Testis (tissue), 2 donors: ENCODE measurements at regions not wholly inside any gene's neighbourhood (a gene's known extent, or its start where the extent isn't known, plus 50 kb on each side); places are given as distances from the start of the nearest gene placed in this dataset.

ENCODE experiments used
- DNase-seq: peaks from one replicate; pipeline ENCODE4 v3.0.0-alpha.2; 2019
- H3K27ac ChIP-seq, 2 donors: fragments of 200-600 bp; sonication (generic); one replicate each; pipeline ENCODE4 v1.5.1; 2019
- H3K27me3 ChIP-seq: fragments of 200-600 bp; sonication (generic); one replicate; pipeline ENCODE4 v1.5.1; 2019
- H3K36me3 ChIP-seq: fragments of 200-600 bp; sonication (generic); one replicate; pipeline ENCODE4 v1.5.1; 2017; ENCODE audit warnings: low read depth; ENCODE audit errors: missing control alignments
- H3K4me1 ChIP-seq: fragments of 200-600 bp; sonication (generic); one replicate; pipeline ENCODE4 v1.5.1; 2019
- H3K4me3 ChIP-seq, 2 donors: fragments of 200-600 bp; sonication (generic); one replicate each; pipeline ENCODE4 v1.5.1; 2017 to 2019
- H3K9me3 ChIP-seq: fragments of 200-600 bp; sonication (generic); one replicate; pipeline ENCODE4 v1.5.1; 2017
- CTCF ChIP-seq, 3 experiments: fragments of 450-650 bp in 2 of 3; fragments of 200-600 bp in 1 of 3; sonication (generic) in 1 of 3; IDR thresholded peaks; one replicate each; pipeline ENCODE4 v1.5.1; 2016 to 2019; ENCODE audit warnings: antibody characterized with exemption in 3 of 3, mild to moderate bottlenecking in 2 of 3, moderate library complexity in 1 of 3
- POLR2A ChIP-seq: fragments of 450-650 bp; IDR thresholded peaks from one replicate; pipeline ENCODE4 v1.6.1; 2017; ENCODE audit warnings: antibody characterized with exemption, mild to moderate bottlenecking, moderate library complexity
- WGBS, 2 donors: methylation state at CpG; one replicate each; pipeline ENCODE4 v1.1.5; 2018; 5-methylcytosine and 5-hydroxymethylcytosine counted together
- intact Hi-C: fragments of 100-400 bp; cut with DNase I; formaldehyde crosslinking; loops from one replicate; pipeline ENCODE4 v1.15.1; 2023; ENCODE audit warnings: low total_unique reads

DNA sequence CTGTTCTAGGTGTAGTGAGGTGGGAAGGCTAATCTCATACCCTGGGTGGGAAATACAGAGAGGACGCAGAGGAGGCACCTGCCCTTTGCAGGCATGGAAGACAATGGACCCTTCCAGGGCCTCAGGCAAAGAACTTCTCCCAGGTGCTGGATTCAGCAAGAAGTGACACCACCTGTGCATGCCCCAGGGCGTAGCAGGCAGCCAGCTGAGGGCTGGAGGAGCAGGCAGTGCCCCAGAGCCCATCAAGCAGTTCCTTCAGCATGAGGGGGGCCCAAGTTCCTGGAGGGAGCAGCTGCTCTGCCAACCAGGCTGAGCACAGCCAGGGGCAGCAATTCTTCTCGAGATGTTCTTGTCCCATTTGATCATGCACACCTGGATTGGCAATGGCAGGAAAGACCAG is 170.3 kb upstream of the PDE10A start:
- H3K27ac ChIP-seq = no peak overlapping the region
- no peak for TF ChIP-seq POLR2A
- 88 to 89% methylated on average over 2 to 3 of the region's 3 CpGs for WGBS, 2 donors
- no peaks in the 10 kb centered on the region for H3K9me3 ChIP-seq
- H3K27me3 ChIP-seq = no peaks in the 10 kb centered on the region
- H3K4me1 ChIP-seq = peaks cover 25% of the 10 kb centered on the region
- intact Hi-C loops = no loop called here
- H3K4me3 ChIP-seq = no peak overlapping the region
- DNase-seq = no peak
- no peaks in the 10 kb centered on the region for H3K36me3 ChIP-seq

DNA sequence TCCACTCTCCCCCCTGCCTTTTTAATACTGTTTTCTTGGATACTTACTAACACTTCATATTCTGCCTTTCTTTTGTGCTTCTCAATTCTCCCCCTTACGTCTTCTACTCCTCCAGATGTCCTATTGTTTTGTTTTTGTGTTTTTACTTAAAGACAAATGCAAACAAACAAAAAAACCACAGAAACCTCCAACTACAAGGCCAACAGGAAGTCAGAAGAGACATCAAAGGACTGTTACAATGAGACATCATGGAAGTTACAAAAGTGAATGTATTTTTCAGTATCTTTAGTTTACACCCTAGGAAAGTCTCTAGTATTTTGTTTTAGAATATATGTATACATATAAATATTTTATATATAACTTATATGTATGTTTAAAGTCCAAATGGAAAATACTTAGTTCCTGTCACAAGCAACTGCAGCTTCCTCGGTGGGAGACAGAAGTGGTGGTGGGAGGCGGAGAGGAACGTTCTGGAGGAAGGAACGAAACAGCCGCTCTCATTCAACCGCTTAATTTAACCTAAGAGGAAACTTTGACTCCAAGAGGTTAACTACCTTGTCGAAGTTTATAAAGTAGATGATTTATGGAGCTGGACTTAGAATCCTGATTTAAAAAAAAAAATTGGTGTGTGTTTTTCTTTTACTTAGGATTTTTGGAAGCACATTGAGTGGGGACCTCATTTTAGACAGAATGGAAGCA is 168.9 kb upstream of the PDE10A start:
- Histone ChIP-seq H3K4me3 (no peak overlapping the region), H3K36me3 (no peaks in the 10 kb centered on the region), H3K27me3 (no peaks in the 10 kb centered on the region), H3K9me3 (no peaks in the 10 kb centered on the region), H3K4me1 (peaks cover 25% of the 10 kb centered on the region), H3K27ac (no peak overlapping the region)
- WGBS, 2 donors = 65 to 75% methylated on average over 8 of the region's 8 CpGs
- intact Hi-C loops = no loop called here
- TF ChIP-seq CTCF (IDR thresholded peaks at IDR 0.05) = no peak
- no peak for TF ChIP-seq POLR2A
- no peak for DNase-seq

DNA sequence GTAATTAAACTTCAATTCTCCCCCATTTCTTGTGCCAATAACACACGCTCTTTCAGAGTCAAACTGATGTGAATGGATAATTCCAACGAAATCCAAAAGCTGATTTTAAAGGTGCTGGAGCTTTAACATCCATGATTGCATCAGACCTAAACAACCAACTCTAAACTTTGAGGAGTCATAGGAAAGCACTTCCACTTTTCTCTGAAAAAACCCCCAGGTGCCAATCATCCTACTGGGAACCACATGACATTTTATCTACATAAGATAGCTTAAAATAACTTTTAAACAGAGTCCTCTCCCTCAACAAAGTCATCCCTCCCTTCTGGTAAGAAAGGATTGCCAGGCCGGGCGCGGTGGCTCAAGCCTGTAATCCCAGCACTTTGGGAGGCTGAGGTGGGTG is 167.7 kb upstream of the PDE10A start:
- Histone ChIP-seq H3K27me3 (no peaks in the 10 kb centered on the region), H3K4me3 (no peak overlapping the region), H3K27ac (no peak overlapping the region), H3K36me3 (no peaks in the 10 kb centered on the region), H3K9me3 (no peaks in the 10 kb centered on the region), H3K4me1 (peaks cover 19% of the 10 kb centered on the region)
- intact Hi-C loops = no loop called here
- DNase-seq = no peak
- 93 to 96% methylated on average over 5 of the region's 5 CpGs for WGBS, 2 donors
- TF ChIP-seq POLR2A = no peak
- no peak for TF ChIP-seq CTCF (IDR thresholded peaks at IDR 0.05)

GRCh38 chr6:165829376-165829775 is 166.3 kb upstream of the PDE10A start:
- Histone ChIP-seq H3K36me3 (no peaks in the 10 kb centered on the region), H3K4me1 (peaks cover 5% of the 10 kb centered on the region), H3K9me3 (no peaks in the 10 kb centered on the region), H3K4me3 (no peak overlapping the region), H3K27me3 (no peaks in the 10 kb centered on the region), H3K27ac (no peak overlapping the region)
- 89 to 91% methylated on average over 6 of the region's 6 CpGs for WGBS, 2 donors
- no peak for TF ChIP-seq CTCF (IDR thresholded peaks at IDR 0.05)
- TF ChIP-seq POLR2A = no peak
- DNase-seq = no peak
- intact Hi-C loops = no loop called here

GRCh38 chr6:165827190-165827518 is 164.1 kb upstream of the PDE10A start:
- Histone ChIP-seq H3K27me3 (no peaks in the 10 kb centered on the region), H3K27ac (no peak overlapping the region), H3K9me3 (no peaks in the 10 kb centered on the region), H3K36me3 (no peaks in the 10 kb centered on the region), H3K4me1 (no peaks in the 10 kb centered on the region), H3K4me3 (peak overlapping the region in 1 of 2 donors; percentile 23)
- 78 to 81% methylated on average over 5 to 19 of the region's 19 CpGs for WGBS, 2 donors
- intact Hi-C loops = no loop called here
- no peak for TF ChIP-seq CTCF (IDR thresholded peaks at IDR 0.05)
- no peak for TF ChIP-seq POLR2A
- DNase-seq = no peak
